Activated naive CD8-positive, alpha-beta T cell treated with anti-CD3 and anti-CD28 coated beads for 36 hours (primary cell): ENCODE measurements at regions not wholly inside any gene's neighbourhood (a gene's known extent, or its start where the extent isn't known, plus 50 kb on each side); places are given as distances from the start of the nearest gene placed in this dataset.
"Not testable (repeated sequence)": the region's sequence is repeated elsewhere in the genome, so short reads cannot be mapped to it uniquely, and the experiment has no call there.

Experiments
- DNase-seq: peaks from one replicate; pipeline ENCODE4 v3.0.0; 2021
- H3K27ac Mint-ChIP-seq: one replicate; pipeline ENCODE4 v1.8.0; 2022; ENCODE audit warnings: mild to moderate bottlenecking, moderate library complexity, mixed read lengths
- H3K27me3 Mint-ChIP-seq: one replicate; pipeline ENCODE4 v1.8.0; 2022; ENCODE audit warnings: mild to moderate bottlenecking, mixed read lengths
- H3K36me3 Mint-ChIP-seq: one replicate; pipeline ENCODE4 v1.8.0; 2021; ENCODE audit warnings: mild to moderate bottlenecking, mixed read lengths
- H3K4me1 Mint-ChIP-seq: one replicate; pipeline ENCODE4 v1.8.0; 2021; ENCODE audit warnings: mixed read lengths
- H3K4me3 Mint-ChIP-seq: one replicate; pipeline ENCODE4 v1.8.0; 2022; ENCODE audit warnings: mild to moderate bottlenecking, moderate library complexity, mixed read lengths
- H3K9me3 Mint-ChIP-seq: one replicate; pipeline ENCODE4 v1.8.0; 2022; ENCODE audit warnings: mixed read lengths

DNA sequence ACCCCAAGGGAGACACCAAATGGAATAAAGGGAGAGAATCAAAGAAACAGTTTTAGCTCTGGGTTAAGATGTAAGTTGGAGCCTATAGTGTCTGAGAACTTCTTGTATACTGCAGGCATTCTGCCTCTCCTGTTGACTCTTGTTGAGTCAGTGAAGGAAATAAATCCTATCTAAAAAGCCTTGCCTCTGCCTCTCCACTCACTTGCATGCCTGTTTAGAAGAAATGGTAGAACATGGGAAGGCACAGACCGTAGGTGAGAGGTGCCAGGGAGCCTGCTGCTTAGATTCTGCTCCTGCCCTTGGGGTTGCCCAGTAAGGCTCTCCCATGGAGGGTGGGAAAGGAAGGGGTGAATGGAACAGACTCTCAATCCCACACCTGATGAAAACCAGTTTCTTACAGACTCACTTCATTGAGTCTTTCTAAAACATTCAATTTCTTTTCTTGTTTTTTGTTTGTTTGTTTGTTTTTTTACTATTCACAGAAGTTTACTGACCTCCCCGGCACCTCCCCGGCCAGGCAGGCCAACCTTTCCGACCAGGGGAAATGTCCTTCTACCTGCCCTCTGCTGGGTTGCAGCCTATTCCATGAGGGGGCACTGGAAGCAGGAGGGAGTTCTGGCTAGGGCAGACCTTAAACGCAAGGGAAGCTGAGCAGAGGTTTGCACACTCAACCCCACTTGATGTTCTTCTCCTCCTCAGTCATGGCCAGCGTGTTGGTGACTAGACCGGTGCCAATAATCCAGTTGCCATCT, 211.7 kb upstream of the WSB1 start:
- Mint-ChIP-seq H3K4me3 (no peak overlapping the region), H3K27ac (no peak overlapping the region), H3K36me3 (no peaks in the 10 kb centered on the region), H3K27me3 (no peaks in the 10 kb centered on the region), H3K9me3 (no peaks in the 10 kb centered on the region), H3K4me1 (no peaks in the 10 kb centered on the region)
- DNase-seq, result no peak

DNA sequence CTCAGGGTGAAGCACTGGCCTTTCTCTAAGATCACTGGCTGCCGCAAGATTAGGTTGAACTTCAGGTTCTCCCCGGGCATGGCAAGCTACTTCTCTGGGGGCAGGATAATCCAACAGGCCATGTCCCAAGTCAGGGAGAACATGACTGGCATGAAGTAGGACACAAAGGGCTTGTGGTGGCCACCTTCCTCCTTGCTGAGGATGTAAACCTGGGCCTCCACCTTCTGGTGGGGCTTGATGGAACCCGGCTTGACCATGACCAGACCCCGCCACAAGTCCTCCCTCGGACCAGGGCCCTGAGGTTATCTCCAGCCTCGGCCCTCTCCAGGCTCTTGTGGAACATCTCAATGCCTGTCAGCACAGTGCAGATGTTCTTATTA, 211.1 kb upstream of the WSB1 start:
- Mint-ChIP-seq H3K27ac (no peak overlapping the region), H3K36me3 (no peaks in the 10 kb centered on the region), H3K4me1 (no peaks in the 10 kb centered on the region), H3K9me3 (no peaks in the 10 kb centered on the region), H3K27me3 (no peaks in the 10 kb centered on the region), H3K4me3 (no peak overlapping the region)
- DNase-seq, result no peak

DNA sequence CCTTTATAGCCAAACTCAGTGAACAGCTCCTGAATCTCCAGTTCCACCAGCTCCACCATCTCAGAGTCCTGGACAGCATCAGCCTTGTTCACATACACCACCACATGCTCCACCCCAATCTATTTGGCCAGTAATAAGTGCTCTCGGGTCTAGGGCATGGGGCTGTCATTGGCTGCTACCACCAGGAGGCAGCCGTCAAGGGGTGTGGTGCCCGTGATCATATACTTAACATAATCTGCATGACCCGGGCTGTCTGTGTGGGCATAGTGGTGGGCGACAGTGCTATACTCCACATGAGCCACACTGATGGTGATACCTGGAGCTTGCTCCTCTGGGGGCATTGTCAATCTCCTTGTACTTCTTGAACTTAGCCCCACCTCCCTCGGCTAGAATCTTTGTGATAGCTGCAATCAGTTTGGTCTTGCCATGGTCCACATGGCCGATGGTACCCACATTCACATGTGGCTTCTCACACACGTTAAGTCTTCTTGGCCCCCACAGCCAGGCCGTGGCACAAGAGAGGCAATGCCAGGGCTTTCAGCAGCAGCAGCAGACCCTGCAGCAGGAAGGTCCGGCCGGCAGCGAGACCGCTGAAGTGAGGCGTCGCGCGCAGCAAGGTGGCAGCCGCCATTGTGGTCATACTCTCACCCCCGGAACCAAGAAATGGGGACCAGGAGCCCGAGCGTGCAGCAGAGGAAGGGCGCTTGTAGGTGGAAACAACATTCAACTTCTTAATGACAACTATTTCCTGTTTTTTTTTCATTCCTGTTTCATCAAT, 210.3 kb upstream of the WSB1 start:
- no peak for DNase-seq
- Mint-ChIP-seq H3K36me3 (no peaks in the 10 kb centered on the region), H3K27ac (no peak overlapping the region), H3K4me1 (no peaks in the 10 kb centered on the region), H3K27me3 (no peaks in the 10 kb centered on the region), H3K4me3 (no peak overlapping the region), H3K9me3 (no peaks in the 10 kb centered on the region)

DNA sequence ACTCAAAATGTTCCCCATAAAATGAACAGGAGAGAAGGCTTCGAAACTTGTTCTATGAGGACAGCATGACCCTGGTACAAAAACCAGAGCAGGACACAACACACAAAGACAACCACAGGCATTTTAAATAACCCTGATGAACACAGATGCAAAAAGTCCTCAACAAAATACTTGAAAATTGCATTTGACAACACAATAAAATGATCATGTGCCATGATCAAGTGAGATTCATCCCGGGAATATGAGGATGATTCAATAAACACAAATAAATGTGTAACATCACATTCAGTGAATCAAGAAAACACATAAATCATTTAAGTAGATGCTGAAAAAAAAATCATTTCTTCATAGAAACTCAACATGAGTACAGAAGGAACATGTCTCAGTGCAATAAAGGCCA, 208.4 kb upstream of the WSB1 start:
- DNase-seq, result no peak
- Mint-ChIP-seq H3K27ac (no peak overlapping the region), H3K4me3 (no peak overlapping the region), H3K27me3 (peaks cover 7% of the 10 kb centered on the region), H3K36me3 (no peaks in the 10 kb centered on the region), H3K4me1 (no peaks in the 10 kb centered on the region), H3K9me3 (peaks cover 3% of the 10 kb centered on the region)

DNA sequence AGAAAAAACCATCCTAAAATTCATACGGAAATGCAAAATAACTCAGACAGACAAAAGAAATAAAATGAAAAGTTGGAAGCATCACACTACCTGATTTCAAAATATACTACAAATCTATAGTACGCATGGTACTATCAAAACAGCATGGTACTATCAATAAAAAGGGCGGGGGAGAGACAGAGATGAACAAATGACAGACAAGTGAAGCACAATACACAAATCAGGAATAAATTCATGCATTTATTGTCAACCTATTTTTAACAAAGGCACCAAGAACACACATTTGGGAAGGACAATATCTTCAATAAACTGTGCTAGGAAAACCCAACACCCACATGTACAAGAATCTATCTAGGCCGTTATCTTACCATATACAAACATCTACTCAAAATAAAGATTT, 207.4 kb upstream of the WSB1 start:
- DNase-seq, result no peak
- no peak overlapping the region for H3K27ac Mint-ChIP-seq
- H3K36me3 Mint-ChIP-seq, result no peaks in the 10 kb centered on the region
- H3K4me3 Mint-ChIP-seq, result no peak overlapping the region
- peaks cover 3% of the 10 kb centered on the region for H3K9me3 Mint-ChIP-seq
- H3K4me1 Mint-ChIP-seq, result no peaks in the 10 kb centered on the region
- H3K27me3 Mint-ChIP-seq, result peaks cover 10% of the 10 kb centered on the region

DNA sequence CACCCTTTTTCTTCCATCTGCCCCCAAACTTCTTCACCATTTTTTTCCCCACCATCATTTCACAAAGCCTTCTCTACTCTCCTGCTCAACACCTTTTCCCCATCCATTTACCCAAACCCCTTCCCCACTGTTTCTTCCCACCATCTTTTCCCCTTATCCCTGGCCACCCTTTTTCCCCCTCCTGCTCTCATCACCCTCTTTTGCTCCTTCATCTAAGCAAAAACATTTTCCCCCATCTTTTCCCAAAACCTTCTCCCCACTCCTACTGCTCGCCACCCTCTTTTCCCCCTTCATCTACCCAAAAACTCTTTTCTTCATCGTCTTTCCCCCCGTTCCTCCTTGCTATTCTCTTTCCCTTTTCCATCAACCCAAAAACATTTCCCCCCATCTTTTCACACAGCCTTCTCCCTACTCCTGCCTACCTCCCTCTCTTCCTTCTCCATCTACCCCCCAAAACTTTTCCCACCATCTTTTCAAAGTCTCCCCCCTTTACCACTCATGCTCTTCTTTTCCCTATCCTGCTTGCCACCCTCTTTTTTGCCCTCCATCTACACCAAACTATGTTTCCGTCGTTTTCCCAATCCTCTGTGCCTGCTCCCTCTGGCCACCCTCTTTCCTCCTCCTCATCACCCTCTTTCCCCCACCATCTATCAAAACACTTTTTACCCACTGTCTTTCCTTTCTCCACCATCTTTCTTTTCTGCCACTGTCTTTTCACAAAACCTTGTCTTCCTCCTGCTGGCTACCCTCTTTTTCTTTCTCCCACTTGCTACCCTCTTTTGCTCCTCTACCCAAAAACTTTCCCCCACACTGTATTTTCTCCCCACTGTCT, 205.8 kb upstream of the WSB1 start:
- no peaks in the 10 kb centered on the region for H3K4me1 Mint-ChIP-seq
- H3K27ac Mint-ChIP-seq, result no peak overlapping the region
- peaks cover 3% of the 10 kb centered on the region for H3K9me3 Mint-ChIP-seq
- no peak for DNase-seq
- H3K4me3 Mint-ChIP-seq, result no peak overlapping the region
- H3K27me3 Mint-ChIP-seq, result peaks cover 14% of the 10 kb centered on the region
- H3K36me3 Mint-ChIP-seq, result no peaks in the 10 kb centered on the region

DNA sequence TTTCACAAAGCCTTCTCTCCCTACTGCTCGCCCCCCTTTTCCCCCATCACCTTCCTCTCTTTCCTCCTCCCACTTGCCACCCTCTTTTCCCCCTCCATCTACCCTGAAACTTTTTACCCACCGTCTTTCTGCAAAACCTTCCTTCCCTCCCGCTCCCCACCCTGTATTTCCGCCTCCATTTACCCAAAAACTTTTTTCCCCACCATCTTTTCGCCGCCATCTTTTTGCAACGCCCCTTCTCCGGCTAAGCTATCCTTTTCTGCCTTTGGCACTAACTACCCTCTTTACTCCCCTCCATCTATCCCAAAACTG, 205.2 kb upstream of the WSB1 start:
- peaks cover 3% of the 10 kb centered on the region for H3K9me3 Mint-ChIP-seq
- no peak overlapping the region for H3K4me3 Mint-ChIP-seq
- DNase-seq, result no peak
- H3K36me3 Mint-ChIP-seq, result no peaks in the 10 kb centered on the region
- H3K27me3 Mint-ChIP-seq, result peaks cover 14% of the 10 kb centered on the region
- H3K4me1 Mint-ChIP-seq, result no peaks in the 10 kb centered on the region
- no peak overlapping the region for H3K27ac Mint-ChIP-seq

DNA sequence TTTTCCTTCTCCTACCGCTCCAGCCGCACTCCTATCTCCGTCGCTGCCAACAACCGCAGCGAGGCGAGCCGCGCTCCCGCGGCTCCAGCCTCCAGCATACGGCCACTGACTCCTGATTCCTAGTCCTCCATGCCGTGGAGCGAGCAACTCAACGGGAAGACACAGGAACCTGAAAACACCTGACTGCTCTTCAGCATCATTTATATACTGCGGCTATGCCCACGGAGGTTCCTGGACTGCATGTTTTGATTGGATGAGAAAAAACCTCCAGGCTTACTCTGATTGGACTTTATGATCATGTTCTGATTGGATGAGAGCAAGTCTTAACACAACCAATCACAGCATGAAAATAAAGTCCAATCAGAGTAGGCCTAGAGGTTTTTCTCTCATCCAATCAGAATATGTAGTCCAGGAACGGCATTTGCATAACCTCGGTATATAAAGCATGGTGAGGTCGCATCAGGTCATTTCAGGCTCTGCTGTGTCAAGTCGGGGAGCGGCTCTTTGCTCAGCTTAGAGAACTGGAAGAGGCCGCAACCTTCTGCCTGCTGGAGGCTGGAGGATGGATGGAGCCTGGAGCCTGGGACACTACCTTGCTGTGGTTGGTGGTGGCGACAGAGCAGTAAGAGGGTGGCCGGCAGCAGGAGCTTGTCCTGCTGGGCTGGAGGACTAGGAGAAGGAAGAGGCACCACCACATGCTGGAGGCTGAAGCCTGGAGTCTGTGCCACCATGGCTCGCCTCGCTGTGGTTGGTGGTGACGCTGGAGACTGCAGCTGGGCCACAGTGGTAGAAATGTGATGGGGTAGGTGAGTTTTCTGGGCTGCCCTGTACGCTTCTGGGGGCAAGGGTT, 204.6 kb upstream of the WSB1 start:
- H3K27me3 Mint-ChIP-seq, result peaks cover 17% of the 10 kb centered on the region
- H3K27ac Mint-ChIP-seq, H3K4me1 Mint-ChIP-seq, H3K9me3 Mint-ChIP-seq, H3K4me3 Mint-ChIP-seq, H3K36me3 Mint-ChIP-seq, DNase-seq: not testable (repeated sequence)

DNA sequence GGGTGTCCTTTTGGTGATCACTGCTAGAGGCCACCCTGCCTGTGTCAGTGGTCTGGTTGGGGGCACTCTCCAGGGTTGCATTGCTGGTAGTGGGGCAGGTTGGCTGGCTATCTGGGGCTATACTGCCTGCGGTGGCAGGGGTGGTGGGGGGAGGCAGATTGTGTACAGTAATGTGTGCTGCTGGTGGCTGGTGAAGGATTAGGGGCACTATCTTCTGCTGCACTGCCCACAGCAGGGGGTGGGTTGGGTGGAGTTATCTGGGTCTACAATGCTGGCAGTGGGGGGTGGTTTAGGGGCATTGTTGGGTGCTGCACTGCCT, 204.0 kb upstream of the WSB1 start:
- no peak overlapping the region for H3K4me3 Mint-ChIP-seq
- peaks cover 17% of the 10 kb centered on the region for H3K27me3 Mint-ChIP-seq
- DNase-seq, result no peak
- no peaks in the 10 kb centered on the region for H3K4me1 Mint-ChIP-seq
- no peaks in the 10 kb centered on the region for H3K36me3 Mint-ChIP-seq
- peaks cover 3% of the 10 kb centered on the region for H3K9me3 Mint-ChIP-seq
- no peak overlapping the region for H3K27ac Mint-ChIP-seq

DNA sequence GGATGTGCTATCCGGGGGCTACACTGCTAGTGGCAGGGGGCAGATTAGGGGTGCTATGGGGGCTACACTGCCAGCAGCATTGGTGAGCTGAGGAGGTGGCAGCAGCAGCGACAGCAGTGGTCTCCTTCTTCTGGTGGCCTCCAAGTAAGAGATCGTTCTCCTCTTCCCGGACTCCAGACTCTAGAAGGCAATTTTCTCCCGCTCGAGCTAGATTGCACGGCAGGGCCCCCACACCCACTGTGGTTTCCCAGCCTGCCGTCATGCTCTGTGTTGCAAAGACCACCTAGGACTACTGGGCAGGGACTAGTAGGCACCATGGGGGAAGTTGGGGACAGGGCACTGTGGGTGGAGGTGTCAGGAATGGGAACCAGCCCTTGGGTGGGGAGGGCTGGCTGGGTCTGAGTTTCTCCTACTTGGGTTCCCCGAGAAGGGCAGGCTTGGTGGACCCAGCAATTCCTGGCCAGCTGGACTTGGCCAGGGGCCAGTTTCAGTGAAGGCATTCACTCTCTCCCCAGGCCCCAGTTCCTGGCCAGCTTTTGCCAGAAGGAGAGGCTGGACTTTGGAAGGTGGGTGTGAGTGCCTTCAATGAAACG, 203.4 kb upstream of the WSB1 start:
- H3K27ac Mint-ChIP-seq, H3K36me3 Mint-ChIP-seq, H3K4me3 Mint-ChIP-seq, H3K4me1 Mint-ChIP-seq, DNase-seq, H3K9me3 Mint-ChIP-seq: not testable (repeated sequence)
- peaks cover 17% of the 10 kb centered on the region for H3K27me3 Mint-ChIP-seq

DNA sequence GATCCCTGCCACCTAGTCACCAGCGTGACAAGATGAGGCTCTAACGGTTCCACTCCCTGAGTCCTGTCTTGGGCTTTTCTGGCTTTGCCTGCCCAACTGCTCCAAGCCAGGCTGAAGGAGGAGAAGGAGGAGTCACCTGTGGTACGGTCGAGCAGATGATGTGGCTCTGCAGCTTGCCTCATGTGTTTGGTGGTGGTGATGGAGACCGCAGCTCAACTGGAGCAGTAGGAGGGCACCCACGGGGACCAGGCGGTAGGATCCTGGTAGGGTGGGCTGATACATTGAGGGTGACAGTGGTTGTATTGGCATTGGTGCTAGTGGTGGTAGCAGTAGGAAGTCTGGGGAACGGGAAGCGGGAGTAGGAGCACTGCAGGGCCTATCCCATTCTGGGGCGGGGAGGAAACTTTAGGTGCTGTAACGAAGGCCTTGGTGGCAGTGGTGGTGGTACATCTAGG, 202.8 kb upstream of the WSB1 start:
- H3K9me3 Mint-ChIP-seq, result peaks cover 3% of the 10 kb centered on the region
- H3K4me1 Mint-ChIP-seq, result no peaks in the 10 kb centered on the region
- peaks cover 17% of the 10 kb centered on the region for H3K27me3 Mint-ChIP-seq
- H3K36me3 Mint-ChIP-seq, result no peaks in the 10 kb centered on the region
- H3K27ac Mint-ChIP-seq, result no peak overlapping the region
- DNase-seq, result no peak
- no peak overlapping the region for H3K4me3 Mint-ChIP-seq

DNA sequence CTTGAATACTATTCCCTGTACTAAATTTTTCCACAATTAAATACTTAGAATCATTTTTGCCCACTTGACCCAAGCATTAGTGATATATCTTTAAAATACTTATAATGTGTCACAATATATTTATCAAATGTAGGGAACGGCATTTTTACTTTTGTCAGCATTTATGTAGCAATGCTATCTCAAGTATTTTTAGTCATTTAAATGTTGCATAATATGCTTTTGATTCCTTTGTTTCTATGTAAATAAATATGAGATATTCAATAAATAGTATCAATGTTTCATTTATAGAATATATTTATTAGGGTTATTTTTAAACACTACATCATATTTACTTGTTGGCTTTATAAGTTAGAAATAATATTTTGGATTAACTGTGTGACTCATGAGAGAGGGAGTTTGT, 199.7 kb upstream of the WSB1 start:
- not testable (repeated sequence) for H3K36me3 Mint-ChIP-seq, H3K4me3 Mint-ChIP-seq, DNase-seq, H3K9me3 Mint-ChIP-seq, H3K27ac Mint-ChIP-seq, H3K4me1 Mint-ChIP-seq
- peaks cover 26% of the 10 kb centered on the region for H3K27me3 Mint-ChIP-seq

DNA sequence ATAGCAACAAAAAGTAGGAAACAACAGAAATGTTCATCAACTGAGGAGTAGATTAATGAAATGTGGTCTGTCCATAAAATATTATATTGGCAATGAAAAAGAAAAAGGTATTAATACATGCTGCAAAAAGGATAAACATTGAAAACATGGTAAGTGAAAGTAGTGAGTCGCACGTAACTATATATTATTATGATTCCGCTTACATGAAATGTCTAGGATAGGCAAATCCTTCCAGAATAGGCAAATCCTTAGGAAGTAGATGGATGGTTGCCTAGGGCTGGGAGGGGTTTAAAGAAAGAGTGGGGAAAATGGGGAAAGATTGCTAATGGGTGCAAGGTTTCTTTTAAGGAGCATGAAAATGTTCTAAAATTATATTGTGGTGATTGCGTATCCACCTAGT, 198.1 kb upstream of the WSB1 start:
- not testable (repeated sequence) for H3K4me3 Mint-ChIP-seq, H3K4me1 Mint-ChIP-seq, H3K9me3 Mint-ChIP-seq, DNase-seq, H3K27ac Mint-ChIP-seq, H3K36me3 Mint-ChIP-seq
- peaks cover 19% of the 10 kb centered on the region for H3K27me3 Mint-ChIP-seq

DNA sequence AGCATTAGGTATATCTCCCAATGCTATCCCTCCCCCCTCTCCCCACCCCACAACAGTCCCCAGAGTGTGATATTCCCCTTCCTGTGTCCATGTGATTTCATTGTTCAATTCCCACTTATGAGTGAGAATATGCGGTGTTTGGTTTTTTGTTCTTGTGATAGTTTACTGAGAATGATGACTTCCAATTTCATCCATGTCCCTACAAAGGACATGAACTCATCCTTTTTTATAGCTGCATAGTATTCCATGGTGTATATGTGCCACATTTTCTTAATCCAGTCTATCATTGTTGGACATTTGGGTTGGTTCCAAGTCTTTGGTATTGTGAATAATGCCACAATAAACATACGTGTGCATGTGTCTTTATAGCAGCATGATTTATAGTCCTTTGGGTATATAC, 194.6 kb upstream of the WSB1 start:
- H3K27ac Mint-ChIP-seq, DNase-seq, H3K36me3 Mint-ChIP-seq, H3K9me3 Mint-ChIP-seq, H3K4me3 Mint-ChIP-seq, H3K4me1 Mint-ChIP-seq, H3K27me3 Mint-ChIP-seq: not testable (repeated sequence)
